Esophagus muscularis mucosa (tissue), 4 donors: ENCODE measurements at regions not wholly inside any gene's neighbourhood (a gene's known extent, or its start where the extent isn't known, plus 50 kb on each side); places are given as distances from the start of the nearest gene placed in this dataset.

Source experiments
- DNase-seq: peaks from one replicate; pipeline ENCODE4 v3.0.0-alpha.2; 2017; ENCODE audit errors: extremely low spot score
- H3K27ac ChIP-seq, 4 donors: fragments of 200-600 bp; sonication (generic); replicated peaks in 1 of 4; 1 replicate in 3 of 4; 2 replicates in 1 of 4; pipeline ENCODE4 v1.5.1; 2016 to 2019; ENCODE audit warnings: mild to moderate bottlenecking in 1 of 4
- H3K27me3 ChIP-seq, 4 donors: fragments of 200-600 bp; sonication (generic); one replicate each; pipeline versions ENCODE4 v1.5.1 to v1.6.0; 2016 to 2019
- H3K36me3 ChIP-seq, 4 donors: fragments of 200-600 bp; sonication (generic); one replicate each; pipeline ENCODE4 v1.5.1; 2016 to 2019
- H3K4me1 ChIP-seq, 4 donors: fragments of 200-600 bp; sonication (generic); one replicate each; pipeline ENCODE4 v1.5.1; 2016 to 2019
- H3K4me3 ChIP-seq, 4 donors: fragments of 200-600 bp; sonication (generic); 1 replicate in 2 of 4; 2 replicates in 2 of 4; pipeline ENCODE4 v1.5.1; 2016 to 2019; ENCODE audit warnings: mild to moderate bottlenecking in 4 of 4, moderate library complexity in 1 of 4
- H3K9me3 ChIP-seq, 4 donors: fragments of 200-600 bp; sonication (generic); 1 replicate in 3 of 4; 2 replicates in 1 of 4; pipeline ENCODE4 v1.5.1; 2016 to 2019
- CTCF ChIP-seq, 3 experiments: fragments of 200-600 bp in 2 of 3; fragments of 450-650 bp in 1 of 3; sonication (generic) in 2 of 3; IDR thresholded peaks; one replicate each; pipeline ENCODE4 v1.5.1; 2017 to 2019; ENCODE audit warnings: antibody characterized with exemption in 3 of 3, mild to moderate bottlenecking in 2 of 3, moderate library complexity in 1 of 3
- EP300 ChIP-seq: sonication (generic); formaldehyde crosslinking; IDR thresholded peaks from one replicate; pipeline ENCODE4 v1.6.1; 2017; ENCODE audit warnings: antibody characterized with exemption
- POLR2A ChIP-seq: fragments of 450-650 bp; IDR thresholded peaks from one replicate; pipeline ENCODE4 v1.6.1; 2017; ENCODE audit warnings: antibody characterized with exemption, moderate library complexity, mild to moderate bottlenecking, low read depth
- POLR2AphosphoS5 ChIP-seq, 2 donors: sonication (generic); formaldehyde crosslinking; IDR thresholded peaks; one replicate each; pipeline ENCODE4 v1.6.1; 2017; ENCODE audit warnings: antibody characterized with exemption in 2 of 2
- WGBS: methylation state at CpG from one replicate; pipeline ENCODE4 v1.1.5; 2018; 5-methylcytosine and 5-hydroxymethylcytosine counted together
- intact Hi-C: fragments of 100-400 bp; cut with DNase I; formaldehyde crosslinking; loops from one replicate; pipeline ENCODE4 v1.15.1; 2023

GRCh38 chr2:196537311-196537710 lies 102.2 kb upstream of the CCDC150 start:
- intact Hi-C loops: no loop called here
- Histone ChIP-seq H3K4me1 (no peaks in the 10 kb centered on the region), H3K4me3 (no peak overlapping the region), H3K27me3 (no peaks in the 10 kb centered on the region), H3K9me3 (no peaks in the 10 kb centered on the region), H3K27ac (no peak overlapping the region), H3K36me3 (no peaks in the 10 kb centered on the region)
- no peak for TF ChIP-seq CTCF (IDR thresholded peaks at IDR 0.05)
- DNase-seq: no peak
- 90% methylated on average over 8 of the region's 8 CpGs for WGBS

GRCh38 chr2:196538189-196538588 lies 101.3 kb upstream of the CCDC150 start:
- H3K4me3 ChIP-seq: no peak overlapping the region
- TF ChIP-seq CTCF (IDR thresholded peaks at IDR 0.05): no peak
- TF ChIP-seq EP300: no peak
- no peak for TF ChIP-seq POLR2AphosphoS5 (IDR thresholded peaks at IDR 0.05)
- TF ChIP-seq POLR2A: no peak
- DNase-seq: no peak
- H3K9me3 ChIP-seq: no peaks in the 10 kb centered on the region
- H3K4me1 ChIP-seq: no peaks in the 10 kb centered on the region
- no peak overlapping the region for H3K27ac ChIP-seq
- intact Hi-C loops: no loop called here
- no peaks in the 10 kb centered on the region for H3K27me3 ChIP-seq
- 95% methylated on average over 4 of the region's 4 CpGs for WGBS
- H3K36me3 ChIP-seq: no peaks in the 10 kb centered on the region

GRCh38 chr2:196538646-196539045 lies 100.9 kb upstream of the CCDC150 start:
- no peaks in the 10 kb centered on the region for H3K27me3 ChIP-seq
- H3K36me3 ChIP-seq: no peaks in the 10 kb centered on the region
- H3K4me3 ChIP-seq: no peak overlapping the region
- no peaks in the 10 kb centered on the region for H3K9me3 ChIP-seq
- no peak for TF ChIP-seq POLR2AphosphoS5 (IDR thresholded peaks at IDR 0.05)
- no peak for TF ChIP-seq EP300
- no peak for TF ChIP-seq POLR2A
- TF ChIP-seq CTCF (IDR thresholded peaks at IDR 0.05): no peak
- no peak for DNase-seq
- intact Hi-C loops: no loop called here
- H3K27ac ChIP-seq: no peak overlapping the region
- 95% methylated on average over 5 of the region's 5 CpGs for WGBS
- no peaks in the 10 kb centered on the region for H3K4me1 ChIP-seq

DNA sequence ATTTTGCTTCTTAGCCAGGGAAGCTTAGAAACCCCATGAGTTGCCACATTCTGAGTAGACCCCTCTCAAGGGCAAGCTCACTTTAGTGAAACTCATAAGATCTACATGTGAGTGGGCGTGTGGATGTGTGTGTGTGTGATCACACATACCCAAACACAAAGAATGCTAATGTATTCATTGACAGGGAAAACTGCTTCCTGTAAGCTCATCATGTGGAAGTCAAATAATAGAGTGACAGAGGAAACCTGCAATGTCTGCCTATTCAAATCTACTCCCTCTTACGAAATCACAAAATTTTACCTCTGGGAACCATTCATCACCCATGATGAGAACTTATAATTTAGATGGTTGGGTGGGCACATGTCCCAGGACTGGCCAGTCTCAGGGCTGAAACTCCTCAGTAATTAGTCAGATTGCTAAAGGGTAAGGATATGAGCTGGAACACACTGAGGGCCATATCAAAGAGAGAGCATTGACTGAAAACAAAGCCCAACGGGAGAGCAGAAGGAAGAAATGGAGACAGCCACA lies 94.5 kb upstream of the CCDC150 start:
- intact Hi-C loops: no loop called here
- DNase-seq: no peak
- no peak overlapping the region for H3K4me3 ChIP-seq

More for the DNA sequence above, 94.5 kb upstream of the CCDC150 start:
- Histone ChIP-seq H3K9me3 (no peaks in the 10 kb centered on the region), H3K4me1 (no peaks in the 10 kb centered on the region), H3K27ac (no peak overlapping the region), H3K36me3 (no peaks in the 10 kb centered on the region), H3K27me3 (no peaks in the 10 kb centered on the region)
- TF ChIP-seq EP300: no peak
- TF ChIP-seq POLR2AphosphoS5 (IDR thresholded peaks at IDR 0.05): no peak
- TF ChIP-seq CTCF (IDR thresholded peaks at IDR 0.05): no peak
- no peak for TF ChIP-seq POLR2A
- 91% methylated on average over 3 of the region's 3 CpGs for WGBS
